ENCODE measurements at regions not wholly inside any gene's neighbourhood (a gene's known extent, or its start where the extent isn't known, plus 50 kb on each side); places are given as distances from the start of the nearest gene placed in this dataset.

DNA sequence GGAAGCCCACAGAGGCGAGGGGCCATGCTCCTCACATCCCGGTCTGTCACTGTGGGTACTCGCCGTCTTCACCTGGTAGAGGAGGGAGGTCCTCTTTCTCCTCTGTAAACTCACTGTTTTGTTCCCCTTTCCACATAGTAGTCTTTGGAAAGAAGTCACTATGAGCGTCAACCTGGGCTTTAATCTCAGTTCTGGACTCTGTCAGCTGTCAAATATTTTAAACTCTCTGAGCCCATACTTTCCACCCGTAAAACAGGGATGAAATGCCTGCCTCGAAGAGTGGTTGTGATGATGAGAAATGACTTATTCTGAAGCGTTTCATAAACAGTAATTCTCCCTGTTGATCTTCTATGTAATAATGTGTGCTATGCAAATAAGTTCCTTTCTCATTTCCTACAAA lies 547.1 kb upstream of the SOX11 start:
- TF ChIP-seq, protein P1, sequence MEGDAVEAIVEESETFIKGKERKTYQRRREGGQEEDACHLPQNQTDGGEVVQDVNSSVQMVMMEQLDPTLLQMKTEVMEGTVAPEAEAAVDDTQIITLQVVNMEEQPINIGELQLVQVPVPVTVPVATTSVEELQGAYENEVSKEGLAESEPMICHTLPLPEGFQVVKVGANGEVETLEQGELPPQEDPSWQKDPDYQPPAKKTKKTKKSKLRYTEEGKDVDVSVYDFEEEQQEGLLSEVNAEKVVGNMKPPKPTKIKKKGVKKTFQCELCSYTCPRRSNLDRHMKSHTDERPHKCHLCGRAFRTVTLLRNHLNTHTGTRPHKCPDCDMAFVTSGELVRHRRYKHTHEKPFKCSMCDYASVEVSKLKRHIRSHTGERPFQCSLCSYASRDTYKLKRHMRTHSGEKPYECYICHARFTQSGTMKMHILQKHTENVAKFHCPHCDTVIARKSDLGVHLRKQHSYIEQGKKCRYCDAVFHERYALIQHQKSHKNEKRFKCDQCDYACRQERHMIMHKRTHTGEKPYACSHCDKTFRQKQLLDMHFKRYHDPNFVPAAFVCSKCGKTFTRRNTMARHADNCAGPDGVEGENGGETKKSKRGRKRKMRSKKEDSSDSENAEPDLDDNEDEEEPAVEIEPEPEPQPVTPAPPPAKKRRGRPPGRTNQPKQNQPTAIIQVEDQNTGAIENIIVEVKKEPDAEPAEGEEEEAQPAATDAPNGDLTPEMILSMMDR (conservative IDR thresholded peaks at IDR 0.05), result no peak
- no peak for TF ChIP-seq EZH2 (IDR thresholded peaks at IDR 0.05; ENCODE audit: low read depth)
- intact Hi-C loops (cut with micrococcal nuclease; ENCODE audit: unreplicated experiment), result no loop called here
- BruUV-seq (replicated peaks), result no TSS peak
- POLR2A ChIA-PET (ENCODE audit: unreplicated experiment), result no interaction called here
- H3K27ac ChIP-seq, result no peak overlapping the region
- no peaks in the 10 kb centered on the region for H3F3A ChIP-seq (ENCODE audit: insufficient read depth, low read depth)
- no peaks in the 10 kb centered on the region for H3K36me3 ChIP-seq (ENCODE audit: low read depth)
- no peaks in the 10 kb centered on the region for H3K27me3 ChIP-seq (ENCODE audit: insufficient read depth, low read depth)
- CTCF ChIA-PET, result no interaction called here
- no peak for DNase-seq
- no peak overlapping the region for H2AFZ ChIP-seq
- H3K9me3 ChIP-seq (ENCODE audit: insufficient read depth, low read depth), result no peaks in the 10 kb centered on the region; the same call in 1 of the 2 replicates
- no peaks in the 10 kb centered on the region for H3K79me2 ChIP-seq (ENCODE audit: low read depth)
- H3K4me1 ChIP-seq (replicated peaks; ENCODE audit: insufficient read depth), result no peaks in the 10 kb centered on the region
- no peak overlapping the region for H3K4me3 ChIP-seq
- H3K9me2 ChIP-seq (ENCODE audit: insufficient read depth), result no peaks in the 10 kb centered on the region
- H4K20me1 ChIP-seq (ENCODE audit: insufficient read depth), result no peaks in the 10 kb centered on the region
- H3K4me2 ChIP-seq, result no peak overlapping the region

DNA sequence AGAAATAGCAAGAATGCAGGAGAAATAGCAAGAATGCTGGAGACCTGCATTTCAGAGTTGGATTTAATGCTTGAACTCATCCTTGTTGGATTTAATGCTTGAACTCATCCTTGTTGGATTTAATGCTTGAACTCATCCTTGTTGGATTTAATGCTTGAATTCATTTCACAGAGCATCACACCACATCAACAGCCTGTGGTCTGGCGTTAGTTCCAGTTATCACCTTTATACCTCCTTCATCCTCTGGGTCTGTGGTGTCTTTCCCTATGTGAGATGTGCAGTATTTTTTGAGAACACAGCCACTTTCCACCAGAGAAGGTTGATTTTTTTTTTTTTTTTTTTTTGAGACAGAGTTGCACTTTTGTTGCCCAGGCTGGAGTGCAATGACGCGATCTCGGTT lies 546.4 kb upstream of the SOX11 start:
- Histone ChIP-seq H3K9me3 (ENCODE audit: insufficient read depth, low read depth) (no peaks in the 10 kb centered on the region; the same call in 1 of the 2 replicates), H3F3A (ENCODE audit: insufficient read depth, low read depth) (no peaks in the 10 kb centered on the region), H3K4me1 (replicated peaks; ENCODE audit: insufficient read depth) (no peaks in the 10 kb centered on the region), H3K4me3 (no peak overlapping the region), H3K27me3 (ENCODE audit: insufficient read depth, low read depth) (no peaks in the 10 kb centered on the region), H4K20me1 (ENCODE audit: insufficient read depth) (no peaks in the 10 kb centered on the region), H3K79me2 (ENCODE audit: low read depth) (no peaks in the 10 kb centered on the region), H3K9me2 (ENCODE audit: insufficient read depth) (no peaks in the 10 kb centered on the region), H3K36me3 (ENCODE audit: low read depth) (no peaks in the 10 kb centered on the region), H3K4me2 (no peak overlapping the region), H2AFZ (no peak overlapping the region), H3K27ac (no peak overlapping the region)
- BruUV-seq (replicated peaks), result no TSS peak
- DNase-seq, result no peak
- ChIA-PET POLR2A (ENCODE audit: unreplicated experiment) (no interaction called here), CTCF (no interaction called here)
- intact Hi-C loops (cut with micrococcal nuclease; ENCODE audit: unreplicated experiment), result no loop called here
- no peak for TF ChIP-seq EZH2 (IDR thresholded peaks at IDR 0.05; ENCODE audit: low read depth)
- TF ChIP-seq, protein P1 (conservative IDR thresholded peaks at IDR 0.05), result no peak

DNA sequence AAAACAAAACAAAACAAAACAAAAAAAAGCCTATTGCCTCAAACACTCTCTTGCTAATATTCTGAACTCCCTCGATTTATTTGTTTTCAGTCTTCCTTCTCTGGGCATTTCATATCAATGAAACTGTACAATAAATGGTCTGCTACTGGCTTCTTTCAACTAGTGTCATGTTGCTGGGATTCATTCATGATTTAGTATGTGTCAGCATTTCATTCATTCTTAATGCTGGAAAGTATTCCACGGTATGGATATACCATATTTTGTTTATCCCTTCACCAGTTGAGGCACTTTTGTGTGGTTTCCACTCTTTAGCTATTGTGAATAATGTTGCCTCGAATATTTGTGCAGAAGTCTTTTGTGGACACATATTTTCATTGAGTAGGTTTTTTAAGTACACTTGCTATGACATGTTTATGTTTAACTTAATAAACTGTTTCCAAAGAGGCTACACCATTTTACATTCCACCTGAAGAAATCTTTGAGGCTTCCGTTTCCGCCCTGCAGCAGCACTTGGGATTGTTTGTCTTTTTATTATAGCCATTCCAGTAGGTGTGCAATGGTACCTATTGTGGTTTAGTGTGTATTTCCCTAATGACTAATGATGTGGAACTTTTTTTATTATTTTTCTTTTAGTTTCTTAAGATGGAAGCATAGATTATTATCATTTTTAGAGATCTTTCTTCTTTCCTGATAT lies 543.6 kb upstream of the SOX11 start:
- H3K36me3 ChIP-seq (ENCODE audit: low read depth), result no peaks in the 10 kb centered on the region
- no peaks in the 10 kb centered on the region for H3K9me2 ChIP-seq (ENCODE audit: insufficient read depth)
- no peak for DNase-seq
- intact Hi-C loops (cut with micrococcal nuclease; ENCODE audit: unreplicated experiment), result no loop called here
- no TSS peak for BruUV-seq (replicated peaks)
- no peak overlapping the region for H2AFZ ChIP-seq
- H3K79me2 ChIP-seq (ENCODE audit: low read depth), result no peaks in the 10 kb centered on the region
- H3K27ac ChIP-seq, result no peak overlapping the region
- no peak overlapping the region for H3K4me2 ChIP-seq
- no peak overlapping the region for H3K4me3 ChIP-seq
- H3K4me1 ChIP-seq (replicated peaks; ENCODE audit: insufficient read depth), result no peaks in the 10 kb centered on the region
- ChIA-PET POLR2A (ENCODE audit: unreplicated experiment) (no interaction called here), CTCF (no interaction called here)
- H3F3A ChIP-seq (ENCODE audit: insufficient read depth, low read depth), result no peaks in the 10 kb centered on the region
- no peaks in the 10 kb centered on the region for H3K27me3 ChIP-seq (ENCODE audit: insufficient read depth, low read depth)
- no peaks in the 10 kb centered on the region for H3K9me3 ChIP-seq (ENCODE audit: insufficient read depth, low read depth)
- no peaks in the 10 kb centered on the region for H4K20me1 ChIP-seq (ENCODE audit: insufficient read depth)
- TF ChIP-seq, protein P1 (conservative IDR thresholded peaks at IDR 0.05), result no peak
- TF ChIP-seq EZH2 (IDR thresholded peaks at IDR 0.05; ENCODE audit: low read depth), result no peak
